GM18511 (cell line): ENCODE measurements at regions not wholly inside any gene's neighbourhood (a gene's known extent, or its start where the extent isn't known, plus 50 kb on each side); places are given as distances from the start of the nearest gene placed in this dataset.

ENCODE experiments used
- ATAC-seq: cut with Tn5 transposase; IDR thresholded peaks from one replicate; pipeline ENCODE4 v1.9.1; 2021; ENCODE audit warnings: mild to moderate bottlenecking, moderate library complexity; ENCODE audit not compliant: unreplicated experiment

- ATAC-seq = no peak
These were observed 74.5 kb upstream of the MAP1B start for GRCh38 chr5:72032788-72033187.

GRCh38 chr5:72034770-72035169 is 72.5 kb upstream of the MAP1B start:
- ATAC-seq = no peak

- ATAC-seq = no peak
These were observed 71.4 kb upstream of the MAP1B start for GRCh38 chr5:72035831-72036230.

- ATAC-seq = no peak
These were observed 70.3 kb upstream of the MAP1B start for GRCh38 chr5:72036951-72037350.

GRCh38 chr5:72040513-72040912 is 66.8 kb upstream of the MAP1B start:
- ATAC-seq = no peak

- no peak for ATAC-seq
These were observed 65.6 kb upstream of the MAP1B start for GRCh38 chr5:72041654-72042053.

- ATAC-seq = no peak
These were observed 65.2 kb upstream of the MAP1B start for GRCh38 chr5:72042097-72042496.

- ATAC-seq = no peak
These were observed 61.6 kb upstream of the MAP1B start for GRCh38 chr5:72045692-72046091.

- ATAC-seq = no peak
These were observed 61.2 kb upstream of the MAP1B start for GRCh38 chr5:72046106-72046505.

GRCh38 chr5:72055636-72056035 is 51.6 kb upstream of the MAP1B start:
- ATAC-seq = no peak
